ENCODE measurements at regions not wholly inside any gene's neighbourhood (a gene's known extent, or its start where the extent isn't known, plus 50 kb on each side); places are given as distances from the start of the nearest gene placed in this dataset.

DNA sequence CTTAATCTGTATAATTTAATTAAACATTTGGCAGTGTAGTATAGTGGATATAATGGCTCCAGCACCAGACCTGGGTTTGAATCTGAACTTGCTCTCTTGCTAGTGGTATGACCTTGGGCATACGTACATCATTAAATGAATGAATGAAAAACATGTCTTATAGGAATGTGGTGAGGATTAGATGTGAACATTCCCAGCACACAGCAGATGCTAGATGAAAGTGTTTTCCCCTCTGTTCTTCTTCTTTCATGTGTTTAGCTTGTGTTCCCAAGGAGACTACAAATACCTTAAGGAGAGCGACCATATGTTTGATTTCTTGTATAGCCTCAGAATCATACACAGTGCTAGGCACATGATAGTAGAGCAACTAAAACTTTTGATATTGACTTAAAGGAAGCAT lies 56.5 kb downstream of the CT47B1 start:
- Histone ChIP-seq H3K9me3 (ENCODE audit: low read depth, low read length, poor library complexity, severe bottlenecking) (no peaks in the 10 kb centered on the region), H3K4me1 (ENCODE audit: insufficient read depth, low read length, poor library complexity, severe bottlenecking) (no peaks in the 10 kb centered on the region), H3K27me3 (replicated peaks; ENCODE audit: insufficient read depth, low read depth, low read length, poor library complexity) (no peaks in the 10 kb centered on the region), H3K36me3 (ENCODE audit: insufficient read depth, low read length, poor library complexity, severe bottlenecking) (no peaks in the 10 kb centered on the region), H3K27ac (ENCODE audit: low read depth, low read length, poor library complexity, severe bottlenecking) (no peak overlapping the region), H3K4me3 (ENCODE audit: low read depth, low read length, poor library complexity, severe bottlenecking) (no peak overlapping the region)
- DNase-seq (ENCODE audit: low spot score), result no peak
- intact Hi-C loops (cut with micrococcal nuclease; ENCODE audit: unreplicated experiment), result no loop called here
- no TSS peak for BruUV-seq (replicated peaks)
- CTCF ChIA-PET, result no interaction called here
- POLR2A ChIA-PET (ENCODE audit: low non-redundant PET), result interaction anchor here (0.6 kb wide), 1 partner anchor 87 kb away, joined by 5 read pairs; no protein-coding TSS in a partner anchor
- TF ChIP-seq, protein P1, sequence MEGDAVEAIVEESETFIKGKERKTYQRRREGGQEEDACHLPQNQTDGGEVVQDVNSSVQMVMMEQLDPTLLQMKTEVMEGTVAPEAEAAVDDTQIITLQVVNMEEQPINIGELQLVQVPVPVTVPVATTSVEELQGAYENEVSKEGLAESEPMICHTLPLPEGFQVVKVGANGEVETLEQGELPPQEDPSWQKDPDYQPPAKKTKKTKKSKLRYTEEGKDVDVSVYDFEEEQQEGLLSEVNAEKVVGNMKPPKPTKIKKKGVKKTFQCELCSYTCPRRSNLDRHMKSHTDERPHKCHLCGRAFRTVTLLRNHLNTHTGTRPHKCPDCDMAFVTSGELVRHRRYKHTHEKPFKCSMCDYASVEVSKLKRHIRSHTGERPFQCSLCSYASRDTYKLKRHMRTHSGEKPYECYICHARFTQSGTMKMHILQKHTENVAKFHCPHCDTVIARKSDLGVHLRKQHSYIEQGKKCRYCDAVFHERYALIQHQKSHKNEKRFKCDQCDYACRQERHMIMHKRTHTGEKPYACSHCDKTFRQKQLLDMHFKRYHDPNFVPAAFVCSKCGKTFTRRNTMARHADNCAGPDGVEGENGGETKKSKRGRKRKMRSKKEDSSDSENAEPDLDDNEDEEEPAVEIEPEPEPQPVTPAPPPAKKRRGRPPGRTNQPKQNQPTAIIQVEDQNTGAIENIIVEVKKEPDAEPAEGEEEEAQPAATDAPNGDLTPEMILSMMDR (conservative IDR thresholded peaks at IDR 0.05; ENCODE audit: low read depth, low read length), result no peak
- TF ChIP-seq EZH2 (IDR thresholded peaks at IDR 0.05; ENCODE audit: borderline replicate concordance, low read depth, low read length, poor library complexity, severe bottlenecking), result no peak

DNA sequence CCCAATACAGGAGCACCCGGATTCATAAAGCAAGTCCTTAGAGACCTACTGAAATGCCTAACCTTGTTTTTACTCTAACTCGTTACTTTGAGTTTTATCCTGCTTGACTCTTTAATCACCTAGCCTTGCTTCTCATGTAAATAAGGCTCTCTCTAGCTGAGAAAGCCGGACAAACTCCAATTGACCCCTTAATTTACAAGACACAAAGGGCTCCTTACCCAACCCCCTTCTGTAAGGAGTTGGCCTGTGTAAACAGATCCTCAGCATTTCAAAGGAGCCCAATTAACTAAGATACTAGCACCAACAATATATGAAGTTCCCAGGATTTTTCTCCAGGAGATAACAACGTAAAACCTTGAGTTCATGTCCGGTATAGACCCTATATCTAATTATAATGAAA lies 61.7 kb downstream of the CT47B1 start:
- POLR2A ChIA-PET (ENCODE audit: low non-redundant PET), result no interaction called here
- DNase-seq (ENCODE audit: low spot score), result no peak
- no peaks in the 10 kb centered on the region for H3K27me3 ChIP-seq (replicated peaks; ENCODE audit: insufficient read depth, low read depth, low read length, poor library complexity)

DNA sequence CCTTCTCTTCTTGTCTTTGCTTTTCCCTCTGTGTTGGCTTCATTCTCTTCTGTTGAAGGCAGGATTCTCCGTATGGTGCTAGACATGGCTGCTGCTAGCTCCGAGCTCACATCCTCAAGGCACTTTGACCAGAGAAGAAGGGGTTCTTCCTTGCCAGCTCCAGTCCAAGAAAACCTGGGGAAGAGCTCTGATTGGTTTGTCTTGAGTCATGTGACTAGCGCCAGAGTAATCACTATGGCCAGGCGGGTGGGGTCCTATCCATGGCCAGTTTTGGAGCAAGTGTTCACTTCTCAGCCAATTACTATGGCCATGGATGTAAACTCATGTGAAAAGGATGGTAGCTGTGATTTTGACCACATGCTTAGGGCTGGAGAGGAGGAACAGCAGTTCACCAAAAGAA lies 74.2 kb downstream of the CT47B1 start:
- H3K4me1 ChIP-seq (ENCODE audit: insufficient read depth, low read length, poor library complexity, severe bottlenecking), result peaks cover 9% of the 10 kb centered on the region
- DNase-seq (ENCODE audit: low spot score), result no peak
- no peaks in the 10 kb centered on the region for H3K36me3 ChIP-seq (ENCODE audit: insufficient read depth, low read length, poor library complexity, severe bottlenecking)
- no peaks in the 10 kb centered on the region for H3K9me3 ChIP-seq (ENCODE audit: low read depth, low read length, poor library complexity, severe bottlenecking)
- TF ChIP-seq, protein P1 (conservative IDR thresholded peaks at IDR 0.05; ENCODE audit: low read depth, low read length), result no peak
- no peak for TF ChIP-seq EZH2 (IDR thresholded peaks at IDR 0.05; ENCODE audit: borderline replicate concordance, low read depth, low read length, poor library complexity, severe bottlenecking)
- H3K27me3 ChIP-seq (replicated peaks; ENCODE audit: insufficient read depth, low read depth, low read length, poor library complexity), result no peaks in the 10 kb centered on the region
- no peak overlapping the region for H3K27ac ChIP-seq (ENCODE audit: low read depth, low read length, poor library complexity, severe bottlenecking)
- no TSS peak for BruUV-seq (replicated peaks)
- CTCF ChIA-PET, result no interaction called here
- intact Hi-C loops (cut with micrococcal nuclease; ENCODE audit: unreplicated experiment), result no loop called here
- H3K4me3 ChIP-seq (ENCODE audit: low read depth, low read length, poor library complexity, severe bottlenecking), result no peak overlapping the region
- POLR2A ChIA-PET (ENCODE audit: low non-redundant PET), result no interaction called here

More for the DNA sequence above, 61.7 kb downstream of the CT47B1 start:
- intact Hi-C loops (cut with micrococcal nuclease; ENCODE audit: unreplicated experiment), result no loop called here
- Histone ChIP-seq H3K4me1 (ENCODE audit: insufficient read depth, low read length, poor library complexity, severe bottlenecking) (no peaks in the 10 kb centered on the region), H3K36me3 (ENCODE audit: insufficient read depth, low read length, poor library complexity, severe bottlenecking) (no peaks in the 10 kb centered on the region), H3K4me3 (ENCODE audit: low read depth, low read length, poor library complexity, severe bottlenecking) (no peak overlapping the region), H3K27ac (ENCODE audit: low read depth, low read length, poor library complexity, severe bottlenecking) (no peak overlapping the region), H3K9me3 (ENCODE audit: low read depth, low read length, poor library complexity, severe bottlenecking) (no peaks in the 10 kb centered on the region)
- TF ChIP-seq EZH2 (IDR thresholded peaks at IDR 0.05; ENCODE audit: borderline replicate concordance, low read depth, low read length, poor library complexity, severe bottlenecking), result no peak
- TF ChIP-seq, protein P1 (conservative IDR thresholded peaks at IDR 0.05; ENCODE audit: low read depth, low read length), result no peak
- no TSS peak for BruUV-seq (replicated peaks)
- CTCF ChIA-PET, result no interaction called here

All from A673 (cell line).